ENCODE measurements at regions not wholly inside any gene's neighbourhood (a gene's known extent, or its start where the extent isn't known, plus 50 kb on each side); places are given as distances from the start of the nearest gene placed in this dataset.

- no peak for TF ChIP-seq CTCF (conservative IDR thresholded peaks at IDR 0.05)
- no peak for TF ChIP-seq EZH2 (IDR thresholded peaks at IDR 0.05; ENCODE audit: low read depth)
Measured at GRCh38 chr16:55029509-55029908, 98.8 kb downstream of the IRX5 start.
